OCI-LY3 (cell line): ENCODE measurements at regions not wholly inside any gene's neighbourhood (a gene's known extent, or its start where the extent isn't known, plus 50 kb on each side); places are given as distances from the start of the nearest gene placed in this dataset.

Experiments used
- H2AFZ ChIP-seq: fragments of 200-600, 300-600 bp; shearing (Covaris generic); 2 replicates; pipeline ENCODE4 v1.6.0; 2014; ENCODE audit warnings: antibody characterized with exemption, low read depth, low read length
- H3K27ac ChIP-seq: fragments of 200-600, 300-600 bp; sonication (generic); 2 replicates; pipeline ENCODE4 v1.5.1; 2014; ENCODE audit warnings: mild to moderate bottlenecking, low read length, moderate library complexity, mixed read lengths
- H3K27me3 ChIP-seq: fragments of 200-600, 300-600 bp; sonication (generic); 2 replicates; pipeline ENCODE4 v1.6.1; 2014; ENCODE audit warnings: low read depth, low read length, mixed read lengths
- H3K36me3 ChIP-seq: fragments of 200-600, 300-600 bp; sonication (generic); replicated peaks from 2 replicates; pipeline ENCODE3; 2014; ENCODE audit warnings: low read depth, low read length, mixed read lengths
- H3K4me1 ChIP-seq: fragments of 300-600, 200-600 bp; sonication (generic); 2 replicates; pipeline ENCODE4 v1.6.1; 2014; ENCODE audit warnings: low read length, mixed read lengths
- H3K4me2 ChIP-seq: fragments of 200-600, 300-600 bp; sonication (generic); 2 replicates; pipeline ENCODE4 v1.6.1; 2014; ENCODE audit warnings: low read length, mixed read lengths
- H3K4me3 ChIP-seq: fragments of 300-600, 200-600 bp; sonication (generic); 2 replicates; pipeline ENCODE4 v1.5.1; 2014; ENCODE audit warnings: antibody characterized with exemption, mild to moderate bottlenecking, low read length, moderate library complexity
- H3K79me2 ChIP-seq: fragments of 300-600, 200-600 bp; shearing (Covaris generic); 2 replicates; pipeline ENCODE4 v1.6.1; 2014; ENCODE audit warnings: mild to moderate bottlenecking, low read length, mixed read lengths
- H3K9ac ChIP-seq: fragments of 300-600, 200-600 bp; shearing (Covaris generic); 2 replicates; pipeline ENCODE4 v1.6.0; 2014; ENCODE audit warnings: mild to moderate bottlenecking, low read length, moderate library complexity
- H3K9me3 ChIP-seq: fragments of 200-600, 300-600 bp; shearing (Covaris generic); 2 replicates; pipeline ENCODE4 v1.6.1; 2014; ENCODE audit warnings: low read length, mixed read lengths; ENCODE audit not compliant: insufficient read depth
- H4K20me1 ChIP-seq: fragments of 200-600, 300-600 bp; sonication (generic); 2 replicates; pipeline ENCODE4 v1.6.1; 2016; ENCODE audit warnings: low read length, mixed read lengths; ENCODE audit not compliant: insufficient read depth
- CTCF ChIP-seq: fragments of 200-600, 300-600 bp; sonication (generic); IDR thresholded peaks from 2 replicates; pipeline ENCODE4 v1.5.1; 2014; ENCODE audit warnings: antibody characterized with exemption, low read length, low read depth
- EZH2phosphoT487 ChIP-seq: fragments of 200-600 bp; shearing (Covaris generic); IDR thresholded peaks from 2 replicates; pipeline ENCODE4 v1.6.1; 2018; ENCODE audit warnings: antibody characterized with exemption, mixed run types, low read depth

DNA sequence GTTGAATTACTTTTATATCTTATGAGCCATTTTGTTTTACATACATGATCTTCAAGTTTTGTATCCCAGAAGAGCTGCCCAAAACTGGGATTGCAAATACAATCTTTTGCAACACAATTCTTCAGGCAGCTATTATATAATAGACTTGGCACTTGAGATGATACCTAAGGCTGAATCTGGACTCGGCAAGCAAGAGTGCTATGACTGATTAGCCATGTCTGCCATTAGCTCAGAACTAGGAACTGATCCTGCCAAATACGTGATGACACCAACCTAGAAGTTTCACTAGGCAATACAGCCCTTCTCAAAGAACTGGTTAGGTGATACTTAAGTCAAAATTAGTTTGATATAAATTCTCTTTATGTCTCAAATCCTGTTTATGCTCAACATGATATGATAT lies 619.6 kb downstream of the CPS1 start:
- Histone ChIP-seq H3K4me1 (peaks cover 5% of the 10 kb centered on the region; the same call in 1 of the 2 replicates), H3K9me3 (no peaks in the 10 kb centered on the region), H3K4me3 (no peak overlapping the region), H3K9ac (no peak overlapping the region), H4K20me1 (no peaks in the 10 kb centered on the region), H3K27ac (no peak overlapping the region), H3K4me2 (no peak overlapping the region), H3K36me3 (no peaks in the 10 kb centered on the region), H3K79me2 (no peaks in the 10 kb centered on the region), H3K27me3 (no peaks in the 10 kb centered on the region), H2AFZ (no peak overlapping the region)
- TF ChIP-seq CTCF (no peak), EZH2phosphoT487 (no peak)

GRCh38 chr2:211176514-211177141 lies 620.2 kb downstream of the CPS1 start:
- no peak overlapping the region for H2AFZ ChIP-seq
- no peaks in the 10 kb centered on the region for H3K36me3 ChIP-seq
- H3K9me3 ChIP-seq = no peaks in the 10 kb centered on the region
- H3K4me3 ChIP-seq = no peak overlapping the region
- H4K20me1 ChIP-seq = no peaks in the 10 kb centered on the region
- no peaks in the 10 kb centered on the region for H3K27me3 ChIP-seq
- H3K27ac ChIP-seq = no peak overlapping the region
- no peak overlapping the region for H3K9ac ChIP-seq
- H3K4me1 ChIP-seq = peaks cover 5% of the 10 kb centered on the region; the same call in 1 of the 2 replicates
- H3K79me2 ChIP-seq = no peaks in the 10 kb centered on the region
- TF ChIP-seq EZH2phosphoT487 = no peak
- no peak for TF ChIP-seq CTCF
- H3K4me2 ChIP-seq = no peak overlapping the region

DNA sequence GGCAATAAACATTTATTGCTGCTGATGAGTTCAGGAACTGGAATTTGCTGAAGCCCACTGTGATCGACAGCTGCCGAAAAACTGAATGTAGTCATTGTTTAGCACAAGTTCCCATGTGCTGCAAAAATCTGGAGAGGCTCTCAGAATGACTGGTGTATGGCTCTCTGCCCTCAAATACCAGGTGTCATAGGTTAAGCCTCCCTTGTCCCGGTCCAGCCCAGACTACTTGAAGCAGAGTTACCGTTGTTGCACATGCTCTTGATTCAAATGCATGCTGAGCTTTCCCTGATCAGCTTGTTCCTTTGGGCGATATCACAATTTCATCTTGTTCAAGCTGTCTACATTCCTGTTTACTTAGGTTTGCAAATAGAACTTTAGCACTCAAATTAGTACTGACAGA lies 625.2 kb downstream of the CPS1 start:
- Histone ChIP-seq H3K4me3 (no peak overlapping the region), H3K9me3 (no peaks in the 10 kb centered on the region), H3K4me2 (no peak overlapping the region), H3K79me2 (no peaks in the 10 kb centered on the region), H3K9ac (no peak overlapping the region), H3K4me1 (no peaks in the 10 kb centered on the region), H2AFZ (no peak overlapping the region), H3K27ac (no peak overlapping the region), H4K20me1 (no peaks in the 10 kb centered on the region), H3K36me3 (no peaks in the 10 kb centered on the region), H3K27me3 (no peaks in the 10 kb centered on the region)
- TF ChIP-seq EZH2phosphoT487 (no peak), CTCF (no peak)

- Histone ChIP-seq H3K27me3 (no peaks in the 10 kb centered on the region), H3K79me2 (no peaks in the 10 kb centered on the region), H3K36me3 (no peaks in the 10 kb centered on the region), H3K4me2 (no peak overlapping the region), H3K4me3 (no peak overlapping the region), H2AFZ (no peak overlapping the region), H4K20me1 (no peaks in the 10 kb centered on the region), H3K4me1 (peaks cover 9% of the 10 kb centered on the region), H3K9me3 (no peaks in the 10 kb centered on the region), H3K27ac (no peak overlapping the region), H3K9ac (no peak overlapping the region)
- TF ChIP-seq EZH2phosphoT487 = no peak
- no peak for TF ChIP-seq CTCF
These were observed 631.2 kb downstream of the CPS1 start for GRCh38 chr2:211187602-211188001.
